GM12878 (cell line): ENCODE measurements at regions not wholly inside any gene's neighbourhood (a gene's known extent, or its start where the extent isn't known, plus 50 kb on each side); places are given as distances from the start of the nearest gene placed in this dataset.

Source experiments
- CBFB ChIP-seq: IDR thresholded peaks from 2 replicates; pipeline ENCODE4 v1.6.1; 2016; ENCODE audit warnings: antibody characterized with exemption, low read depth
- DPF2 ChIP-seq: fragments of 450-650 bp; IDR thresholded peaks from 2 replicates; pipeline ENCODE4 v1.6.1; 2017; ENCODE audit warnings: mild to moderate bottlenecking
- PBX3 ChIP-seq: IDR thresholded peaks from 2 replicates; pipeline ENCODE4 v1.6.1; 2011; ENCODE audit warnings: mild to moderate bottlenecking, low read depth, low read length, moderate library complexity; ENCODE audit not compliant: insufficient replicate concordance
- SIN3A ChIP-seq: IDR thresholded peaks from 2 replicates; pipeline ENCODE4 v1.6.1; 2012; ENCODE audit warnings: low read depth, low read length, improper control_type of control experiment
- TF ChIP-seq, protein P1 (sequence below), 3 experiments: IDR thresholded peaks in 2 of 3; conservative IDR thresholded peaks in 1 of 3; 2 replicates each; pipeline ENCODE4 v1.5.1; 2011; ENCODE audit warnings: low read depth in 3 of 3, low read length in 3 of 3, mild to moderate bottlenecking in 3 of 3, control low read depth in 2 of 3, moderate library complexity in 2 of 3, inconsistent platforms in 1 of 3, mixed read lengths in 1 of 3; ENCODE audit not compliant: control insufficient read depth in 2 of 3, insufficient read depth in 1 of 3; ENCODE audit errors: extremely low read depth in 1 of 3
- TF ChIP-seq, protein P2 (sequence below): fragments of 450-650 bp; IDR thresholded peaks from 2 replicates; pipeline ENCODE4 v1.6.1; 2017; ENCODE audit warnings: mild to moderate bottlenecking, moderate library complexity

GRCh38 chr16:76906552-76906951, 284.4 kb upstream of the MON1B start:
- TF ChIP-seq SIN3A: no peak
- TF ChIP-seq, protein P1, sequence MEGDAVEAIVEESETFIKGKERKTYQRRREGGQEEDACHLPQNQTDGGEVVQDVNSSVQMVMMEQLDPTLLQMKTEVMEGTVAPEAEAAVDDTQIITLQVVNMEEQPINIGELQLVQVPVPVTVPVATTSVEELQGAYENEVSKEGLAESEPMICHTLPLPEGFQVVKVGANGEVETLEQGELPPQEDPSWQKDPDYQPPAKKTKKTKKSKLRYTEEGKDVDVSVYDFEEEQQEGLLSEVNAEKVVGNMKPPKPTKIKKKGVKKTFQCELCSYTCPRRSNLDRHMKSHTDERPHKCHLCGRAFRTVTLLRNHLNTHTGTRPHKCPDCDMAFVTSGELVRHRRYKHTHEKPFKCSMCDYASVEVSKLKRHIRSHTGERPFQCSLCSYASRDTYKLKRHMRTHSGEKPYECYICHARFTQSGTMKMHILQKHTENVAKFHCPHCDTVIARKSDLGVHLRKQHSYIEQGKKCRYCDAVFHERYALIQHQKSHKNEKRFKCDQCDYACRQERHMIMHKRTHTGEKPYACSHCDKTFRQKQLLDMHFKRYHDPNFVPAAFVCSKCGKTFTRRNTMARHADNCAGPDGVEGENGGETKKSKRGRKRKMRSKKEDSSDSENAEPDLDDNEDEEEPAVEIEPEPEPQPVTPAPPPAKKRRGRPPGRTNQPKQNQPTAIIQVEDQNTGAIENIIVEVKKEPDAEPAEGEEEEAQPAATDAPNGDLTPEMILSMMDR (IDR thresholded peaks at IDR 0.05 in 2 of 3, conservative IDR thresholded peaks at IDR 0.05 in 1 of 3; ENCODE audit: control insufficient read depth in 2 of 3, extremely low read depth in 1 of 3, insufficient read depth in 1 of 3, low read depth in 3 of 3, low read length in 3 of 3): no peak
- TF ChIP-seq CBFB: no peak
- no peak for TF ChIP-seq DPF2
- TF ChIP-seq, protein P2, sequence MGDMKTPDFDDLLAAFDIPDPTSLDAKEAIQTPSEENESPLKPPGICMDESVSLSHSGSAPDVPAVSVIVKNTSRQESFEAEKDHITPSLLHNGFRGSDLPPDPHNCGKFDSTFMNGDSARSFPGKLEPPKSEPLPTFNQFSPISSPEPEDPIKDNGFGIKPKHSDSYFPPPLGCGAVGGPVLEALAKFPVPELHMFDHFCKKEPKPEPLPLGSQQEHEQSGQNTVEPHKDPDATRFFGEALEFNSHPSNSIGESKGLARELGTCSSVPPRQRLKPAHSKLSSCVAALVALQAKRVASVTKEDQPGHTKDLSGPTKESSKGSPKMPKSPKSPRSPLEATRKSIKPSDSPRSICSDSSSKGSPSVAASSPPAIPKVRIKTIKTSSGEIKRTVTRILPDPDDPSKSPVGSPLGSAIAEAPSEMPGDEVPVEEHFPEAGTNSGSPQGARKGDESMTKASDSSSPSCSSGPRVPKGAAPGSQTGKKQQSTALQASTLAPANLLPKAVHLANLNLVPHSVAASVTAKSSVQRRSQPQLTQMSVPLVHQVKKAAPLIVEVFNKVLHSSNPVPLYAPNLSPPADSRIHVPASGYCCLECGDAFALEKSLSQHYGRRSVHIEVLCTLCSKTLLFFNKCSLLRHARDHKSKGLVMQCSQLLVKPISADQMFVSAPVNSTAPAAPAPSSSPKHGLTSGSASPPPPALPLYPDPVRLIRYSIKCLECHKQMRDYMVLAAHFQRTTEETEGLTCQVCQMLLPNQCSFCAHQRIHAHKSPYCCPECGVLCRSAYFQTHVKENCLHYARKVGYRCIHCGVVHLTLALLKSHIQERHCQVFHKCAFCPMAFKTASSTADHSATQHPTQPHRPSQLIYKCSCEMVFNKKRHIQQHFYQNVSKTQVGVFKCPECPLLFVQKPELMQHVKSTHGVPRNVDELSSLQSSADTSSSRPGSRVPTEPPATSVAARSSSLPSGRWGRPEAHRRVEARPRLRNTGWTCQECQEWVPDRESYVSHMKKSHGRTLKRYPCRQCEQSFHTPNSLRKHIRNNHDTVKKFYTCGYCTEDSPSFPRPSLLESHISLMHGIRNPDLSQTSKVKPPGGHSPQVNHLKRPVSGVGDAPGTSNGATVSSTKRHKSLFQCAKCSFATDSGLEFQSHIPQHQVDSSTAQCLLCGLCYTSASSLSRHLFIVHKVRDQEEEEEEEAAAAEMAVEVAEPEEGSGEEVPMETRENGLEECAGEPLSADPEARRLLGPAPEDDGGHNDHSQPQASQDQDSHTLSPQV: no peak
- TF ChIP-seq PBX3: no peak
